GM12878 (cell line): ENCODE measurements at regions not wholly inside any gene's neighbourhood (a gene's known extent, or its start where the extent isn't known, plus 50 kb on each side); places are given as distances from the start of the nearest gene placed in this dataset.

ENCODE experiments used
- CUX1 ChIP-seq: IDR thresholded peaks from 2 replicates; pipeline ENCODE4 v1.6.1; 2012; ENCODE audit warnings: improper control_type of control experiment, low read depth, low read length; ENCODE audit not compliant: insufficient replicate concordance
- RAD21 ChIP-seq: IDR thresholded peaks from 2 replicates; pipeline ENCODE4 v1.6.1; 2011; ENCODE audit warnings: mild to moderate bottlenecking, low read depth, low read length, moderate library complexity; ENCODE audit not compliant: insufficient read depth
- RBBP5 ChIP-seq: fragments of 200-600 bp; sonication (generic); conservative IDR thresholded peaks from 2 replicates; pipeline ENCODE4 v1.6.1; 2016
- TARDBP ChIP-seq: IDR thresholded peaks from 2 replicates; pipeline ENCODE4 v1.6.1; 2016; ENCODE audit warnings: borderline replicate concordance
- ZBTB4 ChIP-seq: fragments of 450-650 bp; formaldehyde crosslinking; IDR thresholded peaks from 2 replicates; pipeline ENCODE4 v1.4.0; 2022; ENCODE audit warnings: mild to moderate bottlenecking, moderate library complexity
- TF ChIP-seq, protein P1 (sequence below): fragments of 150-350 bp; IDR thresholded peaks from 2 replicates; pipeline ENCODE4 v1.6.1; 2016; ENCODE audit warnings: low read depth, low read length

- TF ChIP-seq ZBTB4 (CRISPR knock-in tag), result no peak
- no peak for TF ChIP-seq RAD21
- TF ChIP-seq, protein P1, sequence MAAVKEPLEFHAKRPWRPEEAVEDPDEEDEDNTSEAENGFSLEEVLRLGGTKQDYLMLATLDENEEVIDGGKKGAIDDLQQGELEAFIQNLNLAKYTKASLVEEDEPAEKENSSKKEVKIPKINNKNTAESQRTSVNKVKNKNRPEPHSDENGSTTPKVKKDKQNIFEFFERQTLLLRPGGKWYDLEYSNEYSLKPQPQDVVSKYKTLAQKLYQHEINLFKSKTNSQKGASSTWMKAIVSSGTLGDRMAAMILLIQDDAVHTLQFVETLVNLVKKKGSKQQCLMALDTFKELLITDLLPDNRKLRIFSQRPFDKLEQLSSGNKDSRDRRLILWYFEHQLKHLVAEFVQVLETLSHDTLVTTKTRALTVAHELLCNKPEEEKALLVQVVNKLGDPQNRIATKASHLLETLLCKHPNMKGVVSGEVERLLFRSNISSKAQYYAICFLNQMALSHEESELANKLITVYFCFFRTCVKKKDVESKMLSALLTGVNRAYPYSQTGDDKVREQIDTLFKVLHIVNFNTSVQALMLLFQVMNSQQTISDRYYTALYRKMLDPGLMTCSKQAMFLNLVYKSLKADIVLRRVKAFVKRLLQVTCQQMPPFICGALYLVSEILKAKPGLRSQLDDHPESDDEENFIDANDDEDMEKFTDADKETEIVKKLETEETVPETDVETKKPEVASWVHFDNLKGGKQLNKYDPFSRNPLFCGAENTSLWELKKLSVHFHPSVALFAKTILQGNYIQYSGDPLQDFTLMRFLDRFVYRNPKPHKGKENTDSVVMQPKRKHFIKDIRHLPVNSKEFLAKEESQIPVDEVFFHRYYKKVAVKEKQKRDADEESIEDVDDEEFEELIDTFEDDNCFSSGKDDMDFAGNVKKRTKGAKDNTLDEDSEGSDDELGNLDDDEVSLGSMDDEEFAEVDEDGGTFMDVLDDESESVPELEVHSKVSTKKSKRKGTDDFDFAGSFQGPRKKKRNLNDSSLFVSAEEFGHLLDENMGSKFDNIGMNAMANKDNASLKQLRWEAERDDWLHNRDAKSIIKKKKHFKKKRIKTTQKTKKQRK, result no peak
- no peak for TF ChIP-seq CUX1
- TF ChIP-seq TARDBP, result no peak
- TF ChIP-seq RBBP5, result no peak
Measured at GRCh38 chr10:118913825-118914224, 115.7 kb upstream of the NANOS1 start (continued).
